ENCODE measurements at regions not wholly inside any gene's neighbourhood (a gene's known extent, or its start where the extent isn't known, plus 50 kb on each side); places are given as distances from the start of the nearest gene placed in this dataset.

DNA sequence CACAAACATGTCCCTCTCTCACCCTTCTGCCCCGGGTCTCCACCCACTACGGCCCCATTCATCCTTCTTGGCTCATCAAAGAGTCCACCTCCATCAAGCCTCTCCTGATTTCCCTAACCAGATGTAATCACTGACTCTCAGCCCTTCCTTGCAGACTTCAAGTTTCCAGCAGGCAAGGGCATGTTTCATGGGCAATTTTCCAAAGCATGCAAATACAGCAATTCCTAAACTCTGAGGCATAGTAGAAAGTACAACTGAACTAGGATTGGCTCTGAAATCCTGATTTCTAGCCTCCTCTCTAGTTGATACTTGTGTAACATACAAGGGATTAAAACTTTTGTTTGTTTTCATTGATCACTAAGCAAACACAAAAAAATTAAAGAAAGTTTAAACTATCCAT is 109.1 kb upstream of the GADD45A start:
- in situ Hi-C loops (cut with HindIII; ENCODE audit: low pct_unique_long_range_greater_than_20kb, low sequenced_read_pairs) = no loop called here
- no peak for DNase-seq (ENCODE audit: low read depth)

DNA sequence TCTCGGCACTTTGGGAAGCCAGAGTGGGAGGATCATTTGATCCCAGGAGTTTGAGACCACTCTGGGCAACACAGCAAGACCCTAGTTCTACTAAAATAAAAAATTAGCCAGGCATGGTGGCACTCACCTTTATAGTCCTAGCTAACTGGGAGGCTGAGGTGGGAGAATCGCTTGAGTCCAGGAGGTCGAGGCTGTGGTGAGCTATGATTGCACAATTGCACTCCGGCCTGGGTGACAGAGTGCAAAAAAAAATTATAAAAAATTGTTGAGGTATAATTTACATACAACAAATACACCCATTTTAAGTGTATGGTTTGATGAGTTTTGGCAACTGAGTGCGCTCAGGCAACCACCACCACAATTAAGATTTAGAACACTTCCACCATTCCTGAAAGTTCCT is 108.5 kb upstream of the GADD45A start:
- no peak for DNase-seq (ENCODE audit: low read depth)
- in situ Hi-C loops (cut with HindIII; ENCODE audit: low pct_unique_long_range_greater_than_20kb, low sequenced_read_pairs) = no loop called here

DNA sequence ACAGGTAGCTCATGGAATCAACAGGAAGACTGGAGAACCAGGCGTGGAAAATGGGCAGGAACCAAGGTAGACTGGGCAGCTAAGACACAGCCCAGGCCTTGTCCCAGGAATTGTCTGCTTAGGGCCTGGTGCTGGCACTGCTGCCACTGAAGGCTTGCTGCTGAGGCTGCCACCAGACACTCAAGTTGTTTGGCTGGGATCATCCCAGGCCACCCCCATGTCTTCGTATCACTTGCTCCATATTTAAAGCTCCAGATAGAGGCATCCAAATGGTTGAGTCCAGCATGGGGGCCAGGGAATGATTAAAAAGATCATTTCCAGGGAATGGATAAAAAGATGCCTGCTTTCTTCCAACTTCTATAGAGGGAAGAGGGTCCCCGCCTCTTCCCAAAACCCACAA is 107.4 kb upstream of the GADD45A start:
- in situ Hi-C loops (cut with HindIII; ENCODE audit: low pct_unique_long_range_greater_than_20kb, low sequenced_read_pairs) = no loop called here
- DNase-seq (ENCODE audit: low read depth) = no peak

DNA sequence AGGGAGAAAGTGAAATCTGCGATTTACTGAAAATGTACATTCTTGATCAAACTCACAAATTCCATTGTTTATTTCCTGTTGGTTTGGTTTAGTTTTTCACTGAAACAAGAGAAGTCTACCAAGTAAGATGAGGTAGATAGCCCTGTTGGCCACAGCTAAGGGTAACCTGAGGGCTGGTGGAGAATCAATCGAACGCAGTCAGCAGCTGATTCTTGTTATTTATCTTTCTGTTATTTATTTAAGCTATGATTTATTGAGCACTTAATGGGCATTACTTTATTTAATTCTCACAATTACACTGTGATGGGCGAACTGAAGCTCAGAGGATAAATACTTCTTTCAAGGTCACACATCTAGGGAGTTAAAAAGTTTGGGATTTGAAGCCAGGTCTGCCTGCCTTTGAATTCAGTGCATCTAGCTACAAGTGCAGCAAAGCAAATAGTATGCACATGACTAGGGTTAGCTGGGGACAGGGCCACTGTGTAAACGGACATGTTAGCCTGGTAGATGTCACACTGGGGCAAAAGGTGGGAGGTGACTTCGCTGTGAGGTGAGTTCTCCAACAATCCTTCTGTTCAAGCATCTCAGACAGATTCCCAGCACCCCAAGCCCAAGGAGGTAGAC is 106.5 kb upstream of the GADD45A start:
- no peak for DNase-seq (ENCODE audit: low read depth)
- in situ Hi-C loops (cut with HindIII; ENCODE audit: low pct_unique_long_range_greater_than_20kb, low sequenced_read_pairs) = no loop called here

DNA sequence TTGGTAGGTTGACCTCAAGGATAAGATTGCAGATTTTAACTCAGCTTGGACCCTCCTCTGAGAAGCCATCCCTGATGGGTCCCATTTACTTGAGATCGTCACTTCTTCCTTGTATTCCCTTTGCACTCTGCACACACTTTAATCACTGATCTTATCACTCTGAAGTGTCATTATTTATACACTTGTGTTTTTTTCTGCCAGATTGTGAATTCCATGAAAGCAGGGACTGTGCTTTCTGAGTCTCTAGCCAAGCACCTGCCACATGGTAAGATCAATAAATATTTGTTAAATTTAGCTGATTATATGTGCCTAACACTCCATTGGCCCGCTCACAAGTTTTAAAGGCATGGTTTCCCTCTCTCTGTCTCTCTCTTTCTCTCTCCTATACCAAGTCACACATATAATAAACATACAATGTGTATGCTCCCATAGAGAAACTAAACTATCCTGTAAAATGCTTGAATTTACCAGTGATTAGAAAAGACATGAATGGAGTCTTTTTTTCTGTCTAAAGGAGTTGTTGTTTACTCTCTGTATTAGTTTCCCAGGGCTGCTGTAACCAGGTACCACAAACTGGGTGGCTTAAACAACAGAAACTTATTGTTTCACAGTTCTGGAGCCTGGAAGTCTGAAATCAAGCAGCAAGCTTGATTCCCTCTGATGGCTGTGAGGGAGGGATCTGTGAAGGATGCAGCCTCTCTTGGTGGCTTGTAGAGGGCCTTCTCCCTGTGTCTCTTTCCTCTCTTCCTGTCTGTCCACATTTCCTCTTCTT is 105.2 kb upstream of the GADD45A start:
- in situ Hi-C loops (cut with HindIII; ENCODE audit: low pct_unique_long_range_greater_than_20kb, low sequenced_read_pairs) = no loop called here
- no peak for DNase-seq (ENCODE audit: low read depth)

DNA sequence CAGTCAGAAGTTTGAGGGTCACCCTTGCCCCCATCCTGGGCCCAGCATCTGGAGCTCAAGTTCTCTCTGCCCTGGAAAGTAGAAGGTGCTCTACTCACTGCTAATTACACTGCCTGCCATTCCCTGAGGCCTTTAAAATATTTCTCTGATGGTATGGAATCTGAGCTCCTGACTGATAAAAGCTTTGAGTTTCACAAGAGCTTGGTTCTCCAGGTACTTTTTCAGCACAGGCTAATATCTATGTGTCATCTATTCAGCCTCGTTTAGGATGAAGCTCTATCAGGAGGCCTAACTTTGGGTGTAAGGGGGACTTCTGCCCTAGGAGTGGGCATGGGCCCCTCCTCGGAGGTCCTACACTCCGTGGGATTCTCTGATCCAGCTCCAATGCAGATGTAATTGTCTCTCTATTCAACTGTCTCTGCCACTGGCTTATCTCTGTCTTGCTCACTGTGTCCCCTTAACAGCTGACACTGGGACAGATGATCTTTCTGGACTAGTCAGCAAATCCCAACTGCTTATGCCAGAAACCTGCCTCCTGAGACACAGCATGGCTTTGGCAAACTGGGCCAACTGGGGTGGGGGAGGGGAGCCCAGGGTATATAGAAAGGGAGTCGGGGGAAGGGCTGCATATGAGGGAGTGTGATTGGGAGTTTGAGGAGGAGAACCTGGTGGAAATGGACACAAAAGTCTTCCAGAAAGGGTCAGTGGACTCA is 104.2 kb upstream of the GADD45A start:
- no peak for DNase-seq (ENCODE audit: low read depth)
- in situ Hi-C loops (cut with HindIII; ENCODE audit: low pct_unique_long_range_greater_than_20kb, low sequenced_read_pairs) = no loop called here

DNA sequence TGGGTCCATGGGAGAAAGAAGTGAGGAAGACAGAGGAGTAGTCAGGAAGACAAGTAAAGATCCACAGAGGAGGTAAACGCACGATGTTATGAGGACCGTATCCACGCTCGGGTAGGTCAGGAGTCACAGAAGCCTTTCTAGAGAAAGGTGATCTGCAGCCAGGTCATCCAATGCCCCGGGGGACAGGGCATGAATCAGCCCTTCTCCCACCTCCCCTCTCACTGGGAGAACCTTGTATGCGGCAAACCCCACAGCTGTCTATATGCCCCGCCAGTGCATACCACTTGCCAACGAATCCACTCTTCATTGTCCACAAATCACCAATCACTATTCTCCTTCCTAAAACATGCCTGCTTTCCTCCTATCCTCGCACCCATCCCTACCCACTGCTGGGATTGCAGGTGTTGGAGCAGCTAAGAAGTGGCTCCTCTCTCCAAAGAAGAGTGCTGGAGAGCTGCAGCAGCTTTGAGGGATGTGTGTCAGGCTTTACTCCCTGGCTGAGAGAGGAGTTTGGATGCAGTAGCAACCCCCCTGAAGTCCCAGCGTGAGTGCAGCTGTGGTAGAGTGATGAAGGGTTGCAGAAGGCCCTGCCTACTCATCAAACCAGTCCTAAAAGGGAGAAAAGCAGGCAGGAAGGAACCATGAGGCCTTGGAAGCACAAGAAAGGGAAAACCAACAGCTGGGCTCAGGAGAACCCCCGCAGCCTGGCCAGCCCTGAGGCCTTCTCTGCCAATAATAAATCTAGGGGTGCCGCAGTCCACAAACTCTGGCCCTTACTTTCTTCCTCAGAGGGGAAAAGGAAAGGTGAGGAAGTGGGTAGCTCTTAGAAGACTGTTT is 102.2 kb upstream of the GADD45A start:
- in situ Hi-C loops (cut with HindIII; ENCODE audit: low pct_unique_long_range_greater_than_20kb, low sequenced_read_pairs) = no loop called here
- DNase-seq (ENCODE audit: low read depth) = no peak

DNA sequence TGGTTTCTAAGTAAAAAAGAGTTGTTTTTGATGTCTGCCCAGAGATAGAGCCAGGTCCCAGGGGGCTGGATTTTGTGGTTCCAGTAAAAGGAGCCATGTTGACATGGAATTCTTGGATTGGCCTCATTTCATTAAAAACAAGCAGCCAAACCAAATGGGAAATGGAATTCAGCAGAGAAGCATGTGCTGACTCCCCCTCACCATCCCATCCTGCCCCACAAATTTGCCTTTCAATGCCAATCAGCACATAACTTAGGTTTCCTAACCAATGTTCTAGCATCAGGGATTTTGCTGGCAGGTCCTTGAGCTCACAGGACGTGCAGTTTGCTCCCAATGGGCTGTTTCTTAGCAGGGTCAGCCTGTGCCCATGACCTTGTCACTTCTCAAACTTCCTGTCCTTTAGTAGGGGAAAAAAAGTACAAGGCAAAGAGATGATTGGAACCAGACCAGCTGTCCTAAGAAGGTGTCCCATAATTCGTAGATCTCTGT is 101.5 kb upstream of the GADD45A start:
- in situ Hi-C loops (cut with HindIII; ENCODE audit: low pct_unique_long_range_greater_than_20kb, low sequenced_read_pairs) = no loop called here
- no peak for DNase-seq (ENCODE audit: low read depth)

DNA sequence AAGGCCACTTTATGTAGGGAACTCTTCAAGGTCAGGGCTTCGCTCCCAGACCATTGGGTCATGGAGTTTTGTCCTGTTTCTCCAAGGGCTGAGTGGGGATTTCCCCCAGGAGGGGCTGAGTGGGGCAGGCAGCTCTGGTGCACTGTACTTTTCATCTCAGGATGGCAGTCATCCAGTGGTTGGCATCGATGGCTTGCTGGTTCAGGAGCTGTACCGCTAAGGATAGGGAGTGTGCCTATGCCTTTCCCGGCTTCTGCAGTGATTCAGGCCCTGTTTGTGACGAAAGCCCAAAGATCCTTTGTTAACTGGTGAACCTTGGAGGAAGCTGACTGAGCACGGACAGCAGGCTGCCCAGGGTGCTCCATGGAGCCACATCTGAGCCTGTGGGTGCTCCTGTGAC is 100.1 kb upstream of the GADD45A start:
- peak; percentile 37 for DNase-seq (ENCODE audit: low read depth)
- in situ Hi-C loops (cut with HindIII; ENCODE audit: low pct_unique_long_range_greater_than_20kb, low sequenced_read_pairs) = no loop called here

DNA sequence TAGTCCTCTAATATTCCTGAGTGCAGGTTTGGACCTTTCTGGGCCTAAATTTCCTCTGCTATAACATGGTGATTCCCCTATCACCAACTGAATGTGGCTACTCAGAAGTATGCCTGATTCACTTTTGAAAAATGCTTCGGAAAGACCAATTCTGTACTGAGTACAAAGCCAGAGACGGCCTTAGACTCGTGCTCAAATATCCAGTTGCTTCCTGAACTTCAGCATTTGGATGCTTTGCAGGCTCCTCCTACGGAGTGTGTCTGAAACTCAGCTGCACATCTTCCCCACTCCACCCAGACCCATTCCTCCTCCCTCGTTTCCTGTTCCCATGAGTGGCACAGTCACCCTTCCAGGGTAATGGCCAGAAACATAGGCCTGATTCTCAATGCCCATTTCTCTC is 98.4 kb upstream of the GADD45A start:
- no peak for DNase-seq (ENCODE audit: low read depth)
- in situ Hi-C loops (cut with HindIII; ENCODE audit: low pct_unique_long_range_greater_than_20kb, low sequenced_read_pairs) = no loop called here

DNA sequence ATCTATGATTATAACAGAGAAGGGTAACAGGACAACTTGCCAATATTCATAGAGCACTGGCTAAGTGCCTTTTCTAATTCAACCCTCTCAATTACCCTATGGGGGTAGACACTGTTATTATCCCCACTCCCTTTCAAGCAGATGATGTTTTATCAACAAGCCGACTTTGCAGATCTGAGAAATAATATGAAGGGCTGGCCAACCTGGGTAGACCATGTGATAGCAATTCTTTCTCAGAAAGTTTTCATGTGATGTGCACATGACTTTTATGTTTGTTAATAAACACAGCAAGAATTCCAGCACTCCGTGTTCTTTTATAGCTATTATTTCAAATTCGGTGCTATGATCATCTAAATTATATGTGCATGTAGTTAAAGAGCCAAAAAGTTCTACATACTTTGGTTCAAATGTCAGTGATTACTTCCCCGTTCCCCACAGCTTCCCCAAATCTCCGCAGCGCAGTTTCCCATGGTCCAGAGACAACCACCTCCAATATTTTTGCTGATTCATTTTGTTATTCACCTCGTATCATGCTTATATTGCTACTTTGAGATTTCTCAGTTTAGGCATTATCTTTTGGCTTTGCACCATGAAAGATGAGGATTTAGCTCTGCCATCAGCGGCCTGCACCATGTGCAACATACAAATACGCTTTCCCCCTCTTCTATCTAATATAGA is 96.7 kb upstream of the GADD45A start:
- no peak for DNase-seq (ENCODE audit: low read depth)
- in situ Hi-C loops (cut with HindIII; ENCODE audit: low pct_unique_long_range_greater_than_20kb, low sequenced_read_pairs) = no loop called here

DNA sequence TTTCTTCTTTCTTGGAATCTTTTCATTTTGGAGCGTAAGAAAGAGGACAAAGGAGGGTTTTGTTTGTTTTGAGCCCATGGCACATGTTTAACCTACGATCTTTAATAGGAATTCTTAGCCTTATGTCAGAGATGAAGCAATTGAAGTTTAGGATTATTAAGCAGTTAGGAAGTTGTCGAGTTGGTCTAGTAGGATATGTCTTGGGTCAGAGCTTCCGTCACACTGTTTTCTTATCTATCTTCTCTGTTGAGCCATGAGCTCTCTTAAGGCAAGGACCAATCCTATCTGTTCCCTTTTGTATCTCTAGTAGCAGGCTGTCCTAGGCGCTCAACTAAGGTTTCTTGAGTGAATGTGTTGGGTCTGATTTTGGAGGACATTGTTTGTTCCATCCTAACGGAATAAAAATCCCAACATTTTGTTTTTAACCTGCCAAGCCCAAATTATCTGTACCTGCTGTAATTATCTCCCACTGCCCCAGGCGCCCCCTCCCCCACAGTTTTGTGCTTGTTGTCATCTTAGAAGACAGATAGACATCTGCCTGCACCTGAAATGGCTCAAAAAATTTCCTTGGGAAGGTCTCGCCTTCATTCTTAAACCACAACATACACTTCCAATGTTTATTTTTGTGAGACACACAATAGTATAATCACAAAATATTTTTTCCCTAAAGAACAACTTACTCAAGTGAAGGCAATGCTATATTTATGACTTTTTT is 95.3 kb upstream of the GADD45A start:
- no peak for DNase-seq (ENCODE audit: low read depth)
- in situ Hi-C loops (cut with HindIII; ENCODE audit: low pct_unique_long_range_greater_than_20kb, low sequenced_read_pairs) = no loop called here

DNA sequence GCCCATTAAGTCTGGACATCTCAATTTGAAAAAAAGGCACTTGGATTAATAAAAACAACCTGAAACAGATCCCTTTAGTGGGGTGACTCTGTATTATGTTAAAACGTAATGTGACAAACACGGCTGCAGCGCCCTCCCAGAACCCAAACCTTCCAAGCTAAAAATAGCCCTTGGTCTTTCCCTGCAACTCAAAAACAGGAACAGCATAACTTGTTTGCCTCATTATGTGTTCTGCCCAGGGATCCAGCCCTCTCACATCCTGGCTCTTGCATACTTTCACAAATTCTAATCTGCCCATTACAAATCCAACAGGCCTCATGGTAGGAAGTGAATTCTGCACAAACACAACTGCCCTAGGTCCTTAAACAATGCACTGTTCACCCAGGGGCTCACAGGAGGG is 94.7 kb upstream of the GADD45A start:
- in situ Hi-C loops (cut with HindIII; ENCODE audit: low pct_unique_long_range_greater_than_20kb, low sequenced_read_pairs) = no loop called here
- no peak for DNase-seq (ENCODE audit: low read depth)

DNA sequence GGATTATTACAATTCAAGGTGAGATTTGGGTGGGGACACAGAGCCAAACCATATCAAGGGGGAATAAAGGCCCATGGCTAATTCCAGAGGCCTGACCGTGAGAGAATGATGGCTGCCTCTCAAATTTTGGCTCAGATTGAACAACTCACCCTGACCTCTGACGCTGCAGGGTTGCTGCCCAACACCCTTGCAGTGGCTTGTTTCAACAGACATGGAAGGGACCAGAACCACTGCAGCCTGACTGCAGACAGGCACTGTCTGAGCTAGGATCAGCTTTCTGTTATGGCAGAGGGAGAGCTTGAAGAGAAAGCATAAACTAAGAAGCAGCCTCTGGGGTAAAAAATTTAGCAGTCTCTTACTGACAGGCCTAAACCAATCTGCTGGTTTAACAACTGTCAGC is 90.2 kb upstream of the GADD45A start:
- in situ Hi-C loops (cut with HindIII; ENCODE audit: low pct_unique_long_range_greater_than_20kb, low sequenced_read_pairs) = no loop called here
- no peak for DNase-seq (ENCODE audit: low read depth)

DNA sequence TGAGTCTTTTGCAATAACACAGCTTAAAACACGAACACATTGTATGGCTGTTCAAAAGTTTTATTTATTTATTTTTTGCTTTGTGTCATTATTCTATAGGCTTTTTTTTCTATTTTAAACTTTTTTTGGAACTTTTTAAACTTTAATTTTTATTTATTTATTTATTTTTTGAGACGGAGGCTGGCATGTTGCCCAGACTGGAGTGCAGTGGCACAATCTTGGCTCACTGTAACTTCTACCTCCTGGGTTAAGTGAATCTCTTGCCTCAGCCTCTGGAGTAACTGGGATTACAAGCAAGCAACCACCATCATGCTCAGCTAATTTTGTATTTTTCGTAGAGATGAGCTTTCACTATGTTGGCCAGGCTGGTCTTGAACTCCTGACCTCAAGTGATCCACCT is 88.3 kb upstream of the GADD45A start:
- no peak for DNase-seq (ENCODE audit: low read depth)
- in situ Hi-C loops (cut with HindIII; ENCODE audit: low pct_unique_long_range_greater_than_20kb, low sequenced_read_pairs) = no loop called here

DNA sequence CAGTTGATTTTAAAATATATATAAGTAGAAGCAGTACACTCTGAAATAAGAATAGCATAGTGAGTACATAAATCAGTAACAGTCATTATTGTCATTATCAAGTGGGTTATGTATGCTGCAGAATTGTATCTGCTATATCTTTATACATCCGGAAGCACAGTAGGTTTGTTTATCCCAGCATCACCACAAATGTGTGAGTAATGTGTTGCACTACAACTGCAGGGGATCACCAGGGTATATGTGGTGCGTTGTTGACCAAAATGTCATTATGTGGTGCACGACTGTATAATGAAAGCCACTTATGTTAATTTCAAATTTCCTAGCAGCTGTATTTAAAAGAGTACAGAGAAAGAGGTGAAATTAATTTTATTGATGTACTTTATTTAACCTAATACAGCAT is 87.7 kb upstream of the GADD45A start:
- DNase-seq (ENCODE audit: low read depth) = no peak
- in situ Hi-C loops (cut with HindIII; ENCODE audit: low pct_unique_long_range_greater_than_20kb, low sequenced_read_pairs) = no loop called here

DNA sequence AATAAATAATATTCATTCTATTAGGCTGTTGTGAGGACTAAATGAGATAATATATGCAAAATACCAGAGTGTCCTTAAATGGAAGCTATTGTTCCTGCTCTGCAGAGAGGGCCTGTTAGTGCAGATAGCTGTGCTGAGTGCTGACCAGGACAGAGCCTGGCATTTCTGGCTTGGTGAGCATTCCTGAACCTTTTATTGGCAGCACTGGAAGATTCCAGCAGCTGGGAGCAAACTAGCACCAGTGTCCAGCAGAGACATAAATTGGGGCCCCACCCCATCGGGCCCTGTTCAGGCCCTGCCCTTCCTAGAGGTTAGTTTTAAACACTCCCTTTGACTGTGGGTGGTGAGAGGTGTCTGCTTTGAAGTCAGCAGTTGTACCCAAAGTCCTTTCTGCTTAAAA is 85.9 kb upstream of the GADD45A start:
- in situ Hi-C loops (cut with HindIII; ENCODE audit: low pct_unique_long_range_greater_than_20kb, low sequenced_read_pairs) = no loop called here
- no peak for DNase-seq (ENCODE audit: low read depth)

DNA sequence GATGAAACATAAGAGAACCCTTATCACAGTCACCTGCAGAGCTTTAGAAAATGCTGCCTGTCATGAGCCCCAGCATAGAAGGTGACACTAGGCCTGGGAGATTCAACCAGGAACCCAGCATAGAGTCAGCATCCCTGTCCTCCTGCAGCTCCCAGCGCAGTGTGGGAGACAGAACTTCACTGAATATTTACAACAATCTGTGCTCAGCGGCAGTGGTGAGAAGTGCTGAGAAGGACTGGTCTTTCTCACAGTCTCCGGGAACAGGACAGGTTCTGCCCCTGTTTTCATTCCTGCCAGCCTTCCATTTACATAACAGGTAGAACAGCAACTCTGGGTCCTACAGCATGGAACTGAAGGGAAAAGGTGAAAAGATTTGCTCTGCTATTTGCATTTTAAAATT is 83.5 kb upstream of the GADD45A start:
- in situ Hi-C loops (cut with HindIII; ENCODE audit: low pct_unique_long_range_greater_than_20kb, low sequenced_read_pairs) = no loop called here
- DNase-seq (ENCODE audit: low read depth) = no peak
